Gastrocnemius medialis (tissue), 4 donors: ENCODE measurements at regions not wholly inside any gene's neighbourhood (a gene's known extent, or its start where the extent isn't known, plus 50 kb on each side); places are given as distances from the start of the nearest gene placed in this dataset.
"Not testable (repeated sequence)": the region's sequence is repeated elsewhere in the genome, so short reads cannot be mapped to it uniquely, and the experiment has no call there.

Experiments used
- ATAC-seq, 2 donors: fragments of 150-250 bp; one replicate each; pipeline ENCODE4 v1.9.1; 2016
- DNase-seq, 2 donors: peaks; one replicate each; pipeline ENCODE4 v3.0.0-alpha.2; 2019
- H3K27ac ChIP-seq, 4 donors: fragments of 200-600 bp; sonication (generic); 1 replicate in 1 of 4; 2 replicates in 3 of 4; pipeline ENCODE4 v1.5.1; 2016 to 2018; ENCODE audit warnings: mild to moderate bottlenecking in 2 of 4, moderate library complexity in 1 of 4
- H3K27me3 ChIP-seq, 3 donors: fragments of 200-600 bp; sonication (generic) in 2 of 3; 1 replicate in 1 of 3; 2 replicates in 2 of 3; pipeline versions ENCODE4 v1.5.1 to v1.6.0; 2016 to 2019; ENCODE audit warnings: mild to moderate bottlenecking in 1 of 3, moderate library complexity in 1 of 3
- H3K36me3 ChIP-seq, 2 donors: fragments of 200-600 bp; sonication (generic) in 1 of 2; one replicate each; pipeline ENCODE4 v1.5.1; 2017 to 2018
- H3K4me1 ChIP-seq, 2 donors: fragments of 200-600 bp; sonication (generic) in 1 of 2; one replicate each; pipeline ENCODE4 v1.5.1; 2016 to 2017; ENCODE audit warnings: mild to moderate bottlenecking in 2 of 2
- H3K4me3 ChIP-seq, 4 donors: fragments of 200-600 bp; sonication (generic) in 3 of 4; 1 replicate in 1 of 4; 2 replicates in 3 of 4; pipeline ENCODE4 v1.5.1; 2016 to 2019; ENCODE audit warnings: mild to moderate bottlenecking in 2 of 4
- H3K9me3 ChIP-seq, 3 donors: fragments of 200-600 bp; sonication (generic) in 2 of 3; 1 replicate in 1 of 3; 2 replicates in 2 of 3; pipeline ENCODE4 v1.5.1; 2016 to 2019
- CTCF ChIP-seq, 5 experiments: fragments of 450-650 bp in 3 of 5; fragments of 200-600 bp in 2 of 5; sonication (generic) in 2 of 5; IDR thresholded peaks in 4 of 5; conservative IDR thresholded peaks in 1 of 5; 1 replicate in 4 of 5; 2 replicates in 1 of 5; pipeline ENCODE4 v1.5.1; 2016 to 2019; ENCODE audit warnings: antibody characterized with exemption in 5 of 5, mild to moderate bottlenecking in 3 of 5, moderate library complexity in 3 of 5
- POLR2A ChIP-seq, 2 donors: fragments of 450-650 bp; IDR thresholded peaks; one replicate each; pipeline ENCODE4 v1.6.1; 2017; ENCODE audit warnings: antibody characterized with exemption in 2 of 2, mild to moderate bottlenecking in 2 of 2, moderate library complexity in 2 of 2
- in situ Hi-C, 4 donors: fragments of 200-750 bp; cut with MboI; loops; one replicate each; pipeline versions ENCODE4 v1.15.0 to v1.8.0; 2017; ENCODE audit warnings: low sequenced_read_pairs in 4 of 4
- intact Hi-C: fragments of 100-400 bp; cut with DNase I; formaldehyde crosslinking; loops from one replicate; pipeline ENCODE4 v1.15.1; 2023; ENCODE audit warnings: low total_unique reads

DNA sequence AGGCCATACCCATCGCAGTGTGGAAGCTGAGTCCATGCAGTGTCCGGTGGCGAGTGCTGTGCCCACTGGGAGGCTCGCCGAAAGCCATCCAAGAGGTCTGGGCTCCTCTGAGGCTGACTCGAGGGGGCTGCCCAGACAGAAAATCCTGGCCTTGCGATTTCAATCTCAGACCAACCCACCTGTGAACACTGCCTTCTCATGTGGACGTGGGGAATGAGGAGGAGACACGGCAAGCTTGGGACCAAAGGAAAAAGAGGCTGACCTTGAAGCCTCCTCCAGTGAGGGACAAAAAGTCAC lies 157.2 kb upstream of the AFDN start:
- H3K9me3 ChIP-seq, result no peaks in the 10 kb centered on the region
- DNase-seq (no peak), ATAC-seq (no peak)
- intact Hi-C loops, result no loop called here
- in situ Hi-C loops, result no loop called here
- no peaks in the 10 kb centered on the region for H3K36me3 ChIP-seq
- no peaks in the 10 kb centered on the region for H3K27me3 ChIP-seq
- no peak overlapping the region for H3K4me3 ChIP-seq
- peaks cover 14 to 15% of the 10 kb centered on the region in 2 donors for H3K4me1 ChIP-seq
- no peak for TF ChIP-seq CTCF (IDR thresholded peaks at IDR 0.05 in 4 of 5, conservative IDR thresholded peaks at IDR 0.05 in 1 of 5)
- TF ChIP-seq POLR2A (IDR thresholded peaks at IDR 0.05), result no peak
- H3K27ac ChIP-seq, result no peak overlapping the region

DNA sequence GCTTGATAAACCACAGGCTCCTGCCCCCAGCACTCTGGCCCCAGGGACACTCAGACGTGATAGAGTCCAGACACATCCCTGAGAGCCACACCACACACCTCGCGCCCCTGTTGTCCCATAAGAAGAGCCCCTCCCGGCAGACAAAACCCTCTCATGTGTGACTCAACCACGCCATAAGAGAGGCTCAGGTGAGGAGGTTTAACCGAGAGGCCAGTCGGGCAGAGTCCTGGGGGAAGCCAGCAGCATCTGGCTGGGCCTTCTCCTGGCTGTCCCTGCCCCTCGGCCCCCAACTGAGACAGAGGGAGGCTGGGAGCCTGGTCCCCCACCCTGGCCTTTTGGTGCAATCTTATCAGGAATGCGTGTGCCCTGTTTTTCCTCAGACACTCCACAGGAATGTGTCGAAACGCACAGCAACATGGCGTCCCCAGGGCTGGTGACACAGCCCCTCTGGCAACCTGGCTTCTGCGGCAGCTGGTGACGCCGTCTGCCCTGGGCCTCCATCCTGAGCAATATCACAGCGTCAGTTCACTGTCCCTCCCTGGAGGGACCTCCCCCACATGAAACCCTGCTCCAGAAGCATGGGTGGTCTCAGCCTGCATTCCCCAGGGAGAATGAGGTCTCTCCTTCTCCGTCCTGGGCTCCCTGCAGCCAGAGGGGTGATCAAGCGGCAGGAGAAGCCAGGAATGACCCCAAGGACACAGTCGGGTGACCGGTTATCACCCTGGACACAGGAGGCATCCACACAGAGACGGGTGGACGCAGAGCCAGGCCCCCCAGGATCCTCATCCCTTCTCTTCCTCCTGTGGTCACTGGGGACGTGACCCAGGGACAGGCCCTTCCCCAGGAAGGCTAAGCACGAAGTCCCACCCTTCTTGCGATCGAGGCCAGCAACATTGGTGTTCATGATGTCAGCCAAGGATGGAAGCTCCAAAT lies 156.6 kb upstream of the AFDN start:
- no peaks in the 10 kb centered on the region for H3K27me3 ChIP-seq
- no peaks in the 10 kb centered on the region for H3K9me3 ChIP-seq
- DNase-seq (no peak), ATAC-seq (no peak)
- intact Hi-C loops, result no loop called here
- H3K4me1 ChIP-seq, result peaks cover 14 to 15% of the 10 kb centered on the region in 2 donors
- H3K27ac ChIP-seq, result no peak overlapping the region
- H3K36me3 ChIP-seq, result no peaks in the 10 kb centered on the region
- no peak for TF ChIP-seq POLR2A (IDR thresholded peaks at IDR 0.05)
- no peak for TF ChIP-seq CTCF (IDR thresholded peaks at IDR 0.05 in 4 of 5, conservative IDR thresholded peaks at IDR 0.05 in 1 of 5)
- no peak overlapping the region for H3K4me3 ChIP-seq
- in situ Hi-C loops, result no loop called here

- Histone ChIP-seq H3K27ac (no peak overlapping the region), H3K4me3 (no peak overlapping the region), H3K27me3 (no peaks in the 10 kb centered on the region), H3K4me1 (peaks cover 14 to 15% of the 10 kb centered on the region in 2 donors), H3K9me3 (no peaks in the 10 kb centered on the region), H3K36me3 (no peaks in the 10 kb centered on the region)
- ATAC-seq (no peak), DNase-seq (no peak)
- in situ Hi-C loops, result no loop called here
- intact Hi-C loops, result no loop called here
- TF ChIP-seq POLR2A (IDR thresholded peaks at IDR 0.05), result no peak
- no peak for TF ChIP-seq CTCF (IDR thresholded peaks at IDR 0.05 in 4 of 5, conservative IDR thresholded peaks at IDR 0.05 in 1 of 5)
These were observed 155.8 kb upstream of the AFDN start for GRCh38 chr6:167670938-167671338.

DNA sequence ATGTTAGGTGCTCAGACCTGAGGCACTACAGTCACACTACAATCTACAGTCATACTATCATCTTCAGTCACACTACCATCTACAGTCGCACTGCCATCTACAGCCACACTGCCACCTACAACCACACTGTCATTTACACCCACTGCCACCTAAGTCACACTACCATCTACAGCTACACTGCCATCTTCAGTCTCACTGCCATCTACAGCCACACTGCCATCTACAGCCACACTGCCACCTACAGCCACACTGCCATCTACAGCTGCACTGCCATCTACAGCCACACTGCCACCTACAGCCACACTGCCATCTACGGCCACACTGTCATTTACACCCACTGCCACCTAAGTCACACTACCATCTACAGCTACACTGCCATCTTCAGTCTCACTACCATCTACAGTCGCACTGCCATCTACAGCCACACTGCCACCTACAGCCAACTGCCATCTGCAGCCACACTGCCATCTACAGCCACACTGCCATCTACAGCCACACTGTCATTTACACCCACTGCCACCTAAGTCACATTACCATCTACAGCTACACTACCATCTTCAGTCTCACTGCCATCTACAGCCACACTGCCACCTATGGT lies 155.2 kb upstream of the AFDN start:
- H3K27me3 ChIP-seq, DNase-seq, H3K36me3 ChIP-seq, H3K4me3 ChIP-seq, intact Hi-C loops, in situ Hi-C loops, H3K9me3 ChIP-seq, ATAC-seq, H3K27ac ChIP-seq: not testable (repeated sequence)
- H3K4me1 ChIP-seq, result peaks cover 14 to 15% of the 10 kb centered on the region in 2 donors

DNA sequence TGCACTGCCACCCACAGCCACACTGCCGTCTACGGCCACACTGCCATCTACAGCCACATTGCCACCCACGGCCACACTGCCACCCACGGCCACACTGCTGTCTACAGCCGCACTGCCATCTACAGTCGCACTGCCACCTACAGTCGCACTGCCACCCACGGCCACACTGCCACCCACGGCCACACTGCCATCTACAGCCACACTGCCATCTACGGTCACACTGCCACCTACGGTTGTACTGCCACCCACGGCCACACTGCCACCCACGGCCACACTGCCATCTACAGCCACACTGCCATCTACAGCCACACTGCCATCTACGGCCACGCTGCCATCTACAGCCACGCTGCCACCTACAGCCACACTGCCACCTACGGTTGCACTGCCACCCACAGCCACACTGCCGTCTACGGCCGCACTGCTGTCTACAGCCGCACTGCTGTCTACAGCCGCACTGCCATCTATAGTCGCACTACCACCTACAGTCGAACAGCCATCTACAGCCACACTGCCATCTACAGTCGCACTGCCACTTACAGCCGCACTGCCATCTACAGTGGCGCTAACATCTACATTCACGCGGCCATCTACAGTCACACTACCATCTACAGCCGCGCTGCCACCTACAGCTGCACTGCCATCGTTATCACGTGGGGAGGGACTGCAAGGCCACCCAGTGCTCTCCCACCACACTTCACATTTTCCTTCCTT lies 154.6 kb upstream of the AFDN start:
- no peak overlapping the region for H3K27ac ChIP-seq
- intact Hi-C loops, result no loop called here
- peaks cover 14 to 15% of the 10 kb centered on the region in 2 donors for H3K4me1 ChIP-seq
- H3K9me3 ChIP-seq, result no peaks in the 10 kb centered on the region
- no peak for TF ChIP-seq CTCF (IDR thresholded peaks at IDR 0.05 in 4 of 5, conservative IDR thresholded peaks at IDR 0.05 in 1 of 5)
- no peak for TF ChIP-seq POLR2A (IDR thresholded peaks at IDR 0.05)
- no peak for ATAC-seq
- no peaks in the 10 kb centered on the region for H3K27me3 ChIP-seq
- no peak for DNase-seq
- H3K36me3 ChIP-seq, result no peaks in the 10 kb centered on the region
- H3K4me3 ChIP-seq, result no peak overlapping the region
- in situ Hi-C loops, result no loop called here
